IPS-20b (cell line): ENCODE measurements at regions not wholly inside any gene's neighbourhood (a gene's known extent, or its start where the extent isn't known, plus 50 kb on each side); places are given as distances from the start of the nearest gene placed in this dataset.

Source experiments
- H3K27ac ChIP-seq: one replicate; pipeline ENCODE4 v1.5.1; 2013; ENCODE audit warnings: low read length
- H3K27me3 ChIP-seq: 2 replicates; pipeline ENCODE4 v1.6.1; 2013; ENCODE audit warnings: mild to moderate bottlenecking, low read length, inconsistent platforms; ENCODE audit not compliant: insufficient read depth
- H3K36me3 ChIP-seq: 2 replicates; pipeline ENCODE4 v1.6.1; 2013; ENCODE audit warnings: low read depth, mild to moderate bottlenecking, inconsistent platforms, low read length, moderate library complexity; ENCODE audit not compliant: insufficient read depth
- H3K4me1 ChIP-seq: 2 replicates; pipeline ENCODE4 v1.6.1; 2013; ENCODE audit warnings: mild to moderate bottlenecking, control low read depth, inconsistent platforms, low read length, moderate library complexity; ENCODE audit not compliant: insufficient read depth
- H3K4me3 ChIP-seq: 2 replicates; pipeline ENCODE4 v1.5.1; 2013; ENCODE audit warnings: mild to moderate bottlenecking, low read length, inconsistent platforms
- H3K9ac ChIP-seq: 2 replicates; pipeline ENCODE4 v1.6.1; 2013; ENCODE audit warnings: low read depth, mild to moderate bottlenecking, inconsistent platforms, low read length, moderate library complexity
- H3K9me3 ChIP-seq: 2 replicates; pipeline ENCODE4 v1.6.1; 2013; ENCODE audit warnings: mild to moderate bottlenecking, low read depth, low read length, inconsistent platforms; ENCODE audit not compliant: insufficient read depth

DNA sequence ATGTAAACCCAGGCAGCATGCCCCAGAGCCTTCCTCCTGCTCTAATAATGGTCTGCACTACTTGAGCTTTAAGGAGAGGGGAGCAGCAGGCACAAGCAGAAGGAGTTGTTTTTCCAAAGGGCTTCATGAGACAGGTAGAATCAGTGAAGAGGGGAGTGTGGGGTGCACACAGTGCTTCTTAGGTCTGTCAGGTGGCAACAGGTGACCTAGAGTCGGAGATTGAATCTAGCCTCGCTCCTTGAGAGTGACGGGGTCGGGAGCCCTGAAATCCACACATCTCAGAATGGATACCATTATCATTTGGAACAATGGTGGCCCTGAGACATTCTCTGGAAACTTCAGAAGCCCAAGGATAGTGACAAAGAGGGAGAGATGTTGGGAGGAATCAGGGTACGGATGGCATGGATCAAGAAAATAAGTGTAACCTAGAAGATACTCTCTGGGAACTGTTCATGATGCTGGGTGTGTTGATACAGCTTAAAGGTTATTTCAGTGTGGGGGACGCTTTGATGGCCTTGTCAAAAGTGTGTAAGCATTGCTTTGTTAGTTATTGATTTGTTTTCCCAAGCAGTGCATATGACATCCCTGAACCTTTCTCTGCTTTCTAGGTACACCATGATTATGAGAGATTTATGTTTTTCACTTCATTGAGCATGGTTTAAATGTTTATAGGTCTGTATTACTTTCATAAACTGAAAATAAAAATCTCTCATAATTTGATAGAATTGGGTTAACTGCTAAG, 77.8 kb upstream of the L3MBTL3 start:
- H3K27me3 ChIP-seq, result no peaks in the 10 kb centered on the region
- no peaks in the 10 kb centered on the region for H3K36me3 ChIP-seq
- no peak overlapping the region for H3K4me3 ChIP-seq
- no peak overlapping the region for H3K27ac ChIP-seq
- no peaks in the 10 kb centered on the region; the same call in 1 of the 2 replicates for H3K4me1 ChIP-seq
- H3K9ac ChIP-seq, result no peak overlapping the region
- no peaks in the 10 kb centered on the region for H3K9me3 ChIP-seq

DNA sequence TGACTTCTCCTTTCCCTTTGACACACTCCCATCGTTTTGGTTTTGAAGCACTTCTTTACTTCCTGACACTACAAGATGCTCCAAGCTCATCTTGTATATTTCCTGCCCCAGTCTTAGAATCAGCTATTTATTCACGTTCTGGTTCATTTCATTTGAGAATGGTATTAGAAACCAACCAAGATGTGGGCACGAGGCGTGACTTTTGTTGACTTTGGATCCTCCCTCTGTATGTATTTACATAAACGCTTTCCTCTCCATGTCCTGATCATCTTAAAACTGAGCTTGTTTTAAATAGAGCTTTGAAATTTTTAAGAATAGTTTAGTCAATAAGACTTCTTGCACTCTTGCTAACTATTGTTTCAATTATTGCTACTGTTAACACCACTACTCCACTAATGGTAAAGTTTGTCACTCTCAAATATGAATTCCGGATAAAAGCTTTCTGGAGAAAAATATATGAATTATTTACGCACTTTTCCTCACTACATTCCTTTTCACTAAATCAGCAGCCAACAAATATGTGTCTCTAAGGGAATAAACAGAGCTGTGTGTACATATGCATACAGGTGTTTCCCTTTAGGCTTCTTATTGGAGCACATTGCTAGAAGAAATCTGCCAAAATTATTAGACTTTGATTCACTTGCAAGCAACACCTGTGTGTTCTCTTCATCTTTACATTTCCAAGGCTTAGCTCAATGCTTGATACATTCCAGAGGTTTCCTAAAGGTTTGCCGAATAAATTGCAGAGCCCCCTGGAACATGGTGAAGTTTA, 77.3 kb upstream of the TMEM244 start:
- H3K36me3 ChIP-seq, result no peaks in the 10 kb centered on the region
- no peaks in the 10 kb centered on the region for H3K9me3 ChIP-seq
- H3K27ac ChIP-seq, result no peak overlapping the region
- H3K4me3 ChIP-seq, result no peak overlapping the region
- H3K4me1 ChIP-seq, result no peaks in the 10 kb centered on the region; the same call in 1 of the 2 replicates
- H3K27me3 ChIP-seq, result no peaks in the 10 kb centered on the region
- no peak overlapping the region for H3K9ac ChIP-seq

DNA sequence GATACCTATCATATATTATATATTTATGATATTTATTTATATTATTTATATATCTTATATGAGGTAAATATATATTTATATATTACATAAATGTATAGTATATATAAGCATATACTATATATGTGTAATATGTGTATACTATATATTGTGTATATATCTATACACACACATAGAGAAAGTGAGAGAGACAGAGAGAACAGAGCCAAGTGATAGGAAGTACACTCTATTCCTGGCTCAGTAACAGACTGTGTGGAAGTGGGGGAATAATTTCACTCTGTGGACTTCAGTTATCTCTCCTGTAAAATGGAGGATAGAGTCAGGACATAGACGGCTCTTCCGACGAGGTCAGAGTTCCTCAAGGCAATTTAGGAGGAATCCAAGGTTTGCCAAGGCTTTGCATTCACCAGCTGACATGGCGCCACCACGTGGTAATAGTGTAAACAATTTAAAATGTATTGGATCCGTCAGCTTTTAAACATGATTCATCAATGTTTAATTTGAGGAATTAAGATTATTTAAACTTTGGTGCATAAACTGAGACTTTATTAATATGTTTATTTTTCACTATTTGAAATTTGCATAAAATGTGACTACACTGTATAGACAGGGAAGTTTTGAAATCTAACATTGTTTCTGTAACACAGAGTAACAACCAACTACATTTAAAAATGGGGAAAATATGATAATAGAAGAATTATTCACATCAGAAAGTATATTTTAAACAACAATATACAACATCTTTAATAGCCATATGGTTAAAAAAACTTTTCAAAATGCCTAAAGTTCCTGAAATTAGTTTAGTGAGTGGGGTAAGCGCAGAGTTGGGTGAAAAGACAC, 75.4 kb upstream of the TMEM244 start:
- Histone ChIP-seq H3K9me3 (no peaks in the 10 kb centered on the region), H3K4me1 (no peaks in the 10 kb centered on the region; the same call in 1 of the 2 replicates), H3K9ac (no peak overlapping the region), H3K4me3 (no peak overlapping the region), H3K27me3 (no peaks in the 10 kb centered on the region), H3K27ac (no peak overlapping the region), H3K36me3 (no peaks in the 10 kb centered on the region)

DNA sequence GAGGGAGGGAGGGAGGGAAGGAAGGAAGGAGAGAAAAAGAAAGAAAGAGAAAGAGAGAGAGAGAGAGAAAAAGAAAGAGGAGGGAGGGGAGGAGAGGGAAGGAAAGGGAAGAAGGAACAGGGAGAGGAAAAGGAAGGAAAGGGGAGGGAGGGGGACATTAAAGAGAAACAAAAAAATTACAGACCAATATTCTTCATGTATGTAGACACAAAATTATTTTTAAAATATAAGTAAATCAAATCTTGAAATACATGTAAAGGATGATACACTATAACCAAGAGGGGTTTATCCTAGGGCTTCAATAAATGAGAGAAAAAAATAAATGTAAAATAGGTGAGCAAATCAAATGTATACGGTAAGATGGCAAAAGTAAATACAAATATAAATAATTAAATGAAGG, 71.2 kb upstream of the TMEM244 start:
- H3K9ac ChIP-seq, result no peak overlapping the region
- H3K27ac ChIP-seq, result no peak overlapping the region
- no peaks in the 10 kb centered on the region for H3K27me3 ChIP-seq

DNA sequence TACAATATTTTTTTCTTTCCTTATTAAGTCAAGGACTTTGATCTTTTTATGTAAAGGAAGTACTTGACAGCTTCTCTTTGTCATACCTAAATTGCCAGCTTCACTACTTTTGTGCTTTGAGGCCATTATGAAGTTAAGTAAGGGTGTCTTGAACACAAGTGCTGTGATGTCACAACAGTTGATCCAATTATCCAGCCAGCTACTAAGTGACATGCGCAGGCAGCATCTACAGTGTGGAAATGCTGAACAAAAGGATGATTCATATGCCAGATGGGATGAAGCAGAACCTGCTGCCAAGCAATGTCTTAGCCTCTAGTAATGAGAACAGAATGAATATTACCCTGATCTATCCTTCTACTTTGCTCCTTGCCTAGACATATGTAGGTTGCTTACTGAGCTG, 68.3 kb upstream of the TMEM244 start:
- Histone ChIP-seq H3K27ac (no peak overlapping the region), H3K9me3 (no peaks in the 10 kb centered on the region)

More for the DNA sequence above, 71.2 kb upstream of the TMEM244 start:
- no peaks in the 10 kb centered on the region for H3K9me3 ChIP-seq
- H3K4me3 ChIP-seq, result no peak overlapping the region
- H3K36me3 ChIP-seq, result no peaks in the 10 kb centered on the region
- no peaks in the 10 kb centered on the region for H3K4me1 ChIP-seq

DNA sequence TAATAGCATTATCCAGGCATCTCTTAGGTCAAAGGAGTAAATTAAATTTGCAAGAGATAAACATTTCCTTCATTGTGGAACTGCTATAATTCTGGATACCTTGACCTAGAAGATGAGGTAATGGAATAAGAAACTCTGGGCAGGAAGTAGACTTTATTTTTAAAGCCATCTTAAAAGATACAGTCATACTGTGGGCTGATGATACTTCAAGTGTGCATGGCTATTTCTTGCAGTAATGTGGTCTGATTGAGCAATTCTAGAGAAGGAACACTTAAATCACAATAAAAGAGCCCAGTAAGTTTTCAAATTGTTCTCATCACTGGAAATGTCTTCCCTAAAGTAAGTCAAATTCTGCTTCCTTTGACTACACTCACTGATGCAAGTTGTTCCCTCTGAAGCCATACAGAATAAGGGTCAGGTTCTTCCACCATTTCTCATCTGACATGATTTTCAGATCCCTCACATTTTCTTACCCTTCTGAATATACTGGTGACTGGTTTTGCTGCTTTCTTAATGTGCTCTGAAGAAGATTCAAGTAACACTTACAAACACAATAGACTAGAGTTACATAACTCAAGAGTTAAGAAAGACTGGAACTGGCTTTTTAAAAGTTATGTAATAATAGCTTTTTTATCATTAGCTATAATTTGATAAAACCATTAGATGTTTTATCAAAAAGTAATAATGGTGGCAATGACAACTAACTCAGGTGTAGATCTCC, 62.6 kb upstream of the TMEM244 start:
- H3K27me3 ChIP-seq, result no peaks in the 10 kb centered on the region
- no peak overlapping the region for H3K27ac ChIP-seq
- H3K4me1 ChIP-seq, result no peaks in the 10 kb centered on the region
- no peaks in the 10 kb centered on the region for H3K36me3 ChIP-seq
- no peak overlapping the region for H3K4me3 ChIP-seq
- no peaks in the 10 kb centered on the region for H3K9me3 ChIP-seq
- H3K9ac ChIP-seq, result no peak overlapping the region

More for the DNA sequence above, 68.3 kb upstream of the TMEM244 start:
- Histone ChIP-seq H3K9ac (no peak overlapping the region), H3K36me3 (no peaks in the 10 kb centered on the region), H3K4me1 (no peaks in the 10 kb centered on the region), H3K27me3 (no peaks in the 10 kb centered on the region), H3K4me3 (no peak overlapping the region)

DNA sequence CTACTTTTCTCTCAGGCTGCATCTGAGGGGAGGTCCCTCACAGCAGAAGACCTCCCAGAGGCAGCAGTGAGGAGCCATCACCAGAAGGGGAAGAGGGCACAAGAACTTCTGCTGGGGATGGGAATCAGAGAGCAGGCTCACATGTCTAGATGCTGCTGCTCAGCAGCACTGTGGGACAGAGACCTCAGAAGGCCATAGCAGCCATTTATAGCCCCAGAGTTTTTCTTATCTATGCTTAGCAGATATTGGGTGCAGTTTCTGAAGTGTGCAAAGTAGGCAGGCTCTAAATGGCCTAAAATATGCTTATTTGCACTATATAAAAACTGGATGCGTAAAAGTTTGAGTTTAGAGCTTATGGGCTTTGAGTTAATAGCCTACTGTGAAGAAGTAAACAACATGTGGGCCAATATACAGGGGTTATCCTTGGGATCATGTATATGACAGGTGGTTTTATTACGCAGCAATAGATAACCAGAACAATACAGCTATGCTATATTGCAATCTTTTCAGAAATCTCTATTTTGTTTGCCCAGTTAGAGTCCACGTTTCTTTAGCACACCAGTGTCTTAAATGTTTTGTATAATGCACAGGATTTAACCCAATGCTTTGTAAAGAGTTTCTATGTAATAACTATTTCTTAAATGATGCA, 60.2 kb upstream of the TMEM244 start:
- no peaks in the 10 kb centered on the region for H3K9me3 ChIP-seq
- no peaks in the 10 kb centered on the region for H3K36me3 ChIP-seq
- no peak overlapping the region for H3K9ac ChIP-seq
- H3K4me1 ChIP-seq, result no peaks in the 10 kb centered on the region
- H3K27ac ChIP-seq, result no peak overlapping the region
- H3K4me3 ChIP-seq, result no peak overlapping the region
- no peaks in the 10 kb centered on the region for H3K27me3 ChIP-seq

DNA sequence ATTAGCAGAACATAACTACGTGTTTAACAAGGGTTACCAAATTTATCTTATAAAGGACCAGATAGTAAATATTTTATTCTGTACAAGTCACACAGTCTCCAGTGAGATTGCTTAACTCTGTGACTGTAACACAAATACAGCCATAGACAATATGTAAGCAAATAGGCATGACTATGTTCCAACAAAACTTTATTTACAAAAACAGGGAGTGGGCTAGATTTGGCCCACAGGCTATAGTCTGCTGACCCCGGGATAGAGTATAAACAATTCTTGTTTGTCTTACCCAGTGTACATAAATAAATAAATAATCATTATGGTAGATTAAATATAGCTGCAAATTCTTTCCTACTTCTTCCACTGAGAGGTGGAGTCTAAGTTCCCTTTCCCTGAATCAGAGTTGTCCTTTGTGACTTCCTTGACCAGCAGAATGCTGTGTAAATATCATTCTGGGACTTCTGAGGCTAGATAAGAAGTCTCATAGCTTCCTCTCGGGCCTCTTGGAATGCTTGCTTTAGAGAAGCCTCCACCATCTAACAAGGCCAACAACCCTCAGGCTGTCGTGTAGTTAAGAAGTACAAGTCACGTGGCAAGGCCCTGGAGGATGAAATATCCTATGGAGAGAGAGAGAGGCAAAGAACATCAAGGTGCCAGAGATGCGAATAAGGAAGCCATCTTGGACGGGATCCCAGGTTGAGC, 59.1 kb upstream of the TMEM244 start:
- Histone ChIP-seq H3K9me3 (no peaks in the 10 kb centered on the region), H3K36me3 (no peaks in the 10 kb centered on the region), H3K4me1 (no peaks in the 10 kb centered on the region), H3K27ac (no peak overlapping the region), H3K9ac (no peak overlapping the region), H3K4me3 (no peak overlapping the region), H3K27me3 (no peaks in the 10 kb centered on the region)

DNA sequence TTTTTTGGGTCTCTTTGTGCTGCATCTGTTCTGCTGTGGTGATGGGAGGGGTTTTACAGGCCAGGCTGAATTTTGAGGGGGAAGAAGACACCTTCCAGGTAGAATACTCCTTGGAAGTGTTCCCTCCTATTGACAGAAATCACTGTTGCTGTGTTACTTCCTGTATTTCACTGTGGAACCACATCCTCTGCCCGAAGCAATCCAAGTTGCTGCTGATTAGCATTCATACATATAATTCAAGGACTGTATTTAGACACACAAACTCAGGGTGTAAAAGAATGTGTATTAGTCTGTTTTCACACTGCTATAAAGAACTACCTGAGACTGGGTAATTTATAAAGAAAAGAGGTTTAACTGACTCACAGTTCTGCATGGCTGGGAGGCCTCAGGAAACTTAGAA, 50.6 kb upstream of the TMEM244 start:
- Histone ChIP-seq H3K36me3 (no peaks in the 10 kb centered on the region), H3K9ac (no peak overlapping the region), H3K9me3 (no peaks in the 10 kb centered on the region), H3K27me3 (no peaks in the 10 kb centered on the region), H3K27ac (no peak overlapping the region), H3K4me3 (no peak overlapping the region), H3K4me1 (no peaks in the 10 kb centered on the region)
